GM12873 (cell line): ENCODE measurements at regions not wholly inside any gene's neighbourhood (a gene's known extent, or its start where the extent isn't known, plus 50 kb on each side); places are given as distances from the start of the nearest gene placed in this dataset.

Experiments
- TF ChIP-seq, protein P1 (sequence below): IDR thresholded peaks from 2 replicates; pipeline ENCODE4 v1.5.1; 2012; ENCODE audit warnings: low read depth, mild to moderate bottlenecking, moderate library complexity, low read length, control low read depth; ENCODE audit not compliant: insufficient read depth; ENCODE audit errors: missing control alignments

DNA sequence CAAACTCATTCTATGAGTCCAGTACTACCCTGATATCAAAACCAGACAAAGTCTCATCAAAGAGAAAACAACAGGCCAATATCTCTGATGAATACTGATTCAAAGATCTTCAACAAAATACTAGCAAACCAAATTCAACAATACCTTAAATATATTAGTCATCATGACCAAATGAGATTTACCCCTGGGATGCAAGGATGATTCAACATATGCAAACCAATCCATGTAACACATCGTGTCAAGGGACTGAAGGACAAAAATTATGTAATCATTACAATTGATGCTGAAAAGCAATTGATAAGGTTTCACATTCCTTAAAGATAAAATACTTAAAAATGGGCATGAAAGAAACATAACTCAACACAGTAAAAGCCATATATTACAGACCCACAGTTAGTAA, 1476.9 kb downstream of the SI start:
- TF ChIP-seq, protein P1, sequence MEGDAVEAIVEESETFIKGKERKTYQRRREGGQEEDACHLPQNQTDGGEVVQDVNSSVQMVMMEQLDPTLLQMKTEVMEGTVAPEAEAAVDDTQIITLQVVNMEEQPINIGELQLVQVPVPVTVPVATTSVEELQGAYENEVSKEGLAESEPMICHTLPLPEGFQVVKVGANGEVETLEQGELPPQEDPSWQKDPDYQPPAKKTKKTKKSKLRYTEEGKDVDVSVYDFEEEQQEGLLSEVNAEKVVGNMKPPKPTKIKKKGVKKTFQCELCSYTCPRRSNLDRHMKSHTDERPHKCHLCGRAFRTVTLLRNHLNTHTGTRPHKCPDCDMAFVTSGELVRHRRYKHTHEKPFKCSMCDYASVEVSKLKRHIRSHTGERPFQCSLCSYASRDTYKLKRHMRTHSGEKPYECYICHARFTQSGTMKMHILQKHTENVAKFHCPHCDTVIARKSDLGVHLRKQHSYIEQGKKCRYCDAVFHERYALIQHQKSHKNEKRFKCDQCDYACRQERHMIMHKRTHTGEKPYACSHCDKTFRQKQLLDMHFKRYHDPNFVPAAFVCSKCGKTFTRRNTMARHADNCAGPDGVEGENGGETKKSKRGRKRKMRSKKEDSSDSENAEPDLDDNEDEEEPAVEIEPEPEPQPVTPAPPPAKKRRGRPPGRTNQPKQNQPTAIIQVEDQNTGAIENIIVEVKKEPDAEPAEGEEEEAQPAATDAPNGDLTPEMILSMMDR: no peak

DNA sequence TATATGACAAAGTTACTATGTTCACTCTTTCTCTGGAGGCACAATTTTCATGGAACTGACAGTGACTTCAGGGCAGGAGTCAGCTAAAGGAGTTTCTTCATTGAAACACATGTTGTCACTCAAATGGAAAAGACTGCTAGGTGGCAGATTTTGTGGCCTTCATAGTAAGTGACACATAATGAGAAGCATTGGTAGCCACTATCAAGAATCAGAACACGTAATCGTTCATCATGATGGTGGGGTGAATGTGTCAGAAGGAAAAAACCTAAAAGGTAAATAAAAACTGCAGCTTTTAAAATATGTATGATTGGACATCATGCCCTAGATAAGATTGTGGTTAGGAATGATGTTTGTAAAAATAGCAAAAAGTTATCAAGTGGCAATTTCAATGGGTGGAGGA, 1491.0 kb downstream of the SI start:
- TF ChIP-seq, protein P1: no peak

DNA sequence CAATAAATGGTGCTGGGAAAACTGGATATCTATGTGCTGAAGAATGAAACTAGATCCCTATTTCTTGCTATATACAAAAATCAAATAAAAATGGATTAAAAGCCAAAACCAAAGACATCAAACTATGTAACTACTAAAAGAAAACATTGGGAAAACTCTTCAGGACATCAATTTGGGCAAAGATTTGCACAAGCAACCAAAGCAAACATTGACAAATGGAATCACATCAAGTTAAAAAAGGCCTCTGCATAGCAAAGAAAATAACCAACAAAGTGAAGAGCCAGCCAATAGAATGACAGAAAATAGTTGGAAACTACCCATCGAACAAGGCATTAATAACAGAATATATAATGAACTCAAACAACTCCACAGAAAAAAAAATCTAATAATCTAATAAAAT, 1495.3 kb downstream of the SI start:
- TF ChIP-seq, protein P1: no peak

DNA sequence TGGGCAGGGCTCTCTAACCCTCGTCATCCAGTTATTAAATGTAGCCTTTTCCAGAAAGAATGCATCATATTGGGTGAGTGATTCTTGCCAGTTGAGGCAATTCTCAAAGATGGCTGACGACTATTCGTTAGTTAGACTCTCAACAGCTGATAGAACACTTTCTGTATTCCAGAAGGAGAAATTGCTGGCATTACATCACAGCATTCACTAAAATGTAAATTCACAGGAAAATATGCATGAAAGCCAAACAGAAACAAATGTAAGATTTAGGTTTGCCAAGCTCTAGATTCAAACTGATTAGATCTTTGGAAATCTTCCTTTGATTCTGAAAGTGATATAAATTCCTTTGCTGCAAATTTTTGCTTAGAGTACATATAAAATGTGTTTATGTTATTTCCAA, 1501.0 kb downstream of the SI start:
- TF ChIP-seq, protein P1: no peak

DNA sequence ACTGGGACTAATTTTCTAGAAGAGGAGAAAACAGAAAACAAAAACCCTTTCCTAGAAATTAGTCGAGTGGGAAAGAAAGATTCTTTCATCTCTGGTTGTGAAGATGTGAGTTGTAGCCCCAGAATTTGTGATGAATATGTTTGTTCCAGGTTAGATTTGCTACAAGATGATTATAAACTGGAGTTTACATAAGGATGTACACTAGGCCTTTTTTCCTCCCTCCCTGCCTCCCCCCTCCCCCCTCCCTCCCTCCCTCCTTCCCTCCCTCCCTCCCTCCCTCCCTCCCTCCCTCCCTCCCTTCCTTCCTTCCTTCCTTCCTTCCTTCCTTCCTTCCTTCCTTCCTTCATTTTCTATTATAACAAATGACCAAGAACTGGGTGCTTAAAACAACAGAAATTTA, 1502.0 kb downstream of the SI start:
- TF ChIP-seq, protein P1: no peak

DNA sequence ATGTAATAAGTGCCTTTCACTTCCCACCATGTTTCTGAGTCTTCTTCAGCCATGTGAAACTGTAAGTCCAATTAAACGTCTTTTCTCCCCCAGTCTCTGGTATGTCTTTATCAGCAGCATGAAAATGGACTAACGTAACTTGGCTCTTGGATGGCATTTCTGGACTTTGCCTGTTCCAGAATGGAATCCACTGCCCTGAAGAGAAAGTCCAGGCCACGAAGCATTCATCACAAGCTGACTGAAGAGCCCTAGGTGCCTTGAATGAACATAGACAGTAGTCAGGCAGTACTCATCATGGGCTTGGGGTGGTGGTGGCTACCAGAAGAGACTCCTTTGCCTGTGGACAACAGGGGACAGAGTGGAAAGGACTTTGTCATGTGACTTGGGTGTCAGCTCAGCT, 1505.0 kb downstream of the SI start:
- TF ChIP-seq, protein P1: no peak

DNA sequence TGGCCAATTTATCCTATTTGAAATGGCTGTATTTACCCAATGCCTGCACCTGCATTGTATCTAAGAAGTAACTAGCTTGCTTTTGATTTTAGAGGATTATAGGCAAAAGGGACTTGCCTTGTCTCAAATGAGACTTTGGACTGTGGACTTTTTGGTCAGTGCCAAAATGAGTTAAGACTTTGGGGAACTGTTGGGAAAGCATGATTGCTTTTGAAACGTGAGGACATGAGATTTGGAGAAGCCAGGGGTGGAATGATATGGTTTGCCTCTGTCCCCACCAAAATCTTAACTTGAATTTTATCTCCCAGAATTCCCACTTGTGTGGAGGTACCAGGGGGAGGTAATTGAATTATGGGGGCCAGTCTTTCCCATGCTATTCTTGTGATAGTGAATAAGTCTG, 1505.4 kb downstream of the SI start:
- TF ChIP-seq, protein P1: no peak
